ENCODE measurements at regions not wholly inside any gene's neighbourhood (a gene's known extent, or its start where the extent isn't known, plus 50 kb on each side); places are given as distances from the start of the nearest gene placed in this dataset.

DNA sequence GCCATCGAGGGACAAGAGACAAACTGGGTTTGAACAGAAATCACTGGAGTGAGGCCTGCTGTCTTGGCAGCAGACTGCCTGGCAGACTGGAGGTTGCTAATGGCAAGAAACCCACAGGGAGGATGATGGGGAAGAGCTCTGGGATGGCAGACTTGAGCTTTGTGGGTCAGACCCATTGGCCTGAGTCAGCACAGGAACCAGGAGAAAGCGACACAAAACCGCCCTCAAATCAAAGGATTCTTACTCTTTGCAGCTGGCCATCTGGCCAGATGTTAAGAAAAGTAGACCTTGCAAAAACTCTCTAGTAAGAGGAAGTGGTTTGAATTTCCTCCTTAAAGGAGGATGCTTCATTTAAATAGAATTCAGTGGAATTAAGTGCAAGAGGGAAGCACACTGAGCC is 195.2 kb upstream of the JUN start:
- no peak for TF ChIP-seq POLR2A (IDR thresholded peaks at IDR 0.05)
- TF ChIP-seq, protein P1, sequence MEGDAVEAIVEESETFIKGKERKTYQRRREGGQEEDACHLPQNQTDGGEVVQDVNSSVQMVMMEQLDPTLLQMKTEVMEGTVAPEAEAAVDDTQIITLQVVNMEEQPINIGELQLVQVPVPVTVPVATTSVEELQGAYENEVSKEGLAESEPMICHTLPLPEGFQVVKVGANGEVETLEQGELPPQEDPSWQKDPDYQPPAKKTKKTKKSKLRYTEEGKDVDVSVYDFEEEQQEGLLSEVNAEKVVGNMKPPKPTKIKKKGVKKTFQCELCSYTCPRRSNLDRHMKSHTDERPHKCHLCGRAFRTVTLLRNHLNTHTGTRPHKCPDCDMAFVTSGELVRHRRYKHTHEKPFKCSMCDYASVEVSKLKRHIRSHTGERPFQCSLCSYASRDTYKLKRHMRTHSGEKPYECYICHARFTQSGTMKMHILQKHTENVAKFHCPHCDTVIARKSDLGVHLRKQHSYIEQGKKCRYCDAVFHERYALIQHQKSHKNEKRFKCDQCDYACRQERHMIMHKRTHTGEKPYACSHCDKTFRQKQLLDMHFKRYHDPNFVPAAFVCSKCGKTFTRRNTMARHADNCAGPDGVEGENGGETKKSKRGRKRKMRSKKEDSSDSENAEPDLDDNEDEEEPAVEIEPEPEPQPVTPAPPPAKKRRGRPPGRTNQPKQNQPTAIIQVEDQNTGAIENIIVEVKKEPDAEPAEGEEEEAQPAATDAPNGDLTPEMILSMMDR (IDR thresholded peaks at IDR 0.05), result no peak

All from lower leg skin (tissue), 3 donors.